ENCODE measurements at regions not wholly inside any gene's neighbourhood (a gene's known extent, or its start where the extent isn't known, plus 50 kb on each side); places are given as distances from the start of the nearest gene placed in this dataset.
"Not testable (repeated sequence)": the region's sequence is repeated elsewhere in the genome, so short reads cannot be mapped to it uniquely, and the experiment has no call there.

DNA sequence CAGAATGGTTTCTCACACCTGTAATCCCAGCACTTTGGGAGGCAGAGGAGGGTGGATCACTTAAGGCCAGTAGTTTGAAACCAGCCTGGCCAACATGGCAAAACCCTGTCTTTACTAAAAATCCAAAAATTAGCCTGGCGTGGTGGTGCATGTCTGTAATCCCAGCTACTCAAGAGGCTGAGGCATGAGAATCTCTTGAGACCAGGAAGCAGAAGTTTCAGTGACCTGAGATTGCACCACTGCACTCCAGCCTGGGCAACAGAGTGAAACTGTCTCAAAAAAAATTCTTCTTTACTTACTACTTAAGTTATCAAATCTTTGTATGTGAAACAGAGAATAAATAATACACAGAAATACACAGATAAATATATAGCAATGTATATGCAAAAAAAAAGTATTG lies 210.2 kb upstream of the NRG3 start:
- H3K27me3 Mint-ChIP-seq (ENCODE audit: low read depth); POLR2A ChIA-PET; CTCF ChIA-PET; H3K36me3 Mint-ChIP-seq (ENCODE audit: low read depth); DNase-seq; ATAC-seq; H3K4me3 Mint-ChIP-seq; H3K4me1 Mint-ChIP-seq (ENCODE audit: low read depth); H3K27ac Mint-ChIP-seq; H3K9me3 Mint-ChIP-seq (ENCODE audit: insufficient read depth): not testable (repeated sequence)

DNA sequence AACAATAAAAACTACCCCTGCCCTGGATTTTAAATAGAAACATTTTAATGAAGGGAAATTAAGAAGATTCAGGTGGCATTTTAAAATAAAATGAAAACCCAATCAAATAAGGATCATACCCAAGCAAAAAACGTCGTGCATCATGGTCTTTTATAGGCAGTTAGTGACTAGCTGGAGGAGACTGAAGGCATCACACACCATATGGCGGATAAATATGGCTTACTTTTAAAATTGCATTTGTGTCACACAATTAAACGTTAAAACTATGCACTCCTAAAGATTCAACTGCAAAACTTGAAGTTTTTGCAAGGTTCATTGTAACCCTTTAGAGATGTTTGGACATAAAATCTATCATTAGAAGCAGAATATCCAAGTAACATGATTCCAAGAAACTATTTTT lies 200.1 kb upstream of the NRG3 start:
- DNase-seq (no peak), ATAC-seq (no peak)
- Mint-ChIP-seq H3K4me1 (ENCODE audit: low read depth) (no peaks in the 10 kb centered on the region), H3K4me3 (no peak overlapping the region), H3K27me3 (ENCODE audit: low read depth) (no peaks in the 10 kb centered on the region), H3K9me3 (ENCODE audit: insufficient read depth) (peaks cover 9% of the 10 kb centered on the region), H3K27ac (no peak overlapping the region), H3K36me3 (ENCODE audit: low read depth) (no peaks in the 10 kb centered on the region)
- POLR2A ChIA-PET = no interaction called here
- CTCF ChIA-PET = no interaction called here

DNA sequence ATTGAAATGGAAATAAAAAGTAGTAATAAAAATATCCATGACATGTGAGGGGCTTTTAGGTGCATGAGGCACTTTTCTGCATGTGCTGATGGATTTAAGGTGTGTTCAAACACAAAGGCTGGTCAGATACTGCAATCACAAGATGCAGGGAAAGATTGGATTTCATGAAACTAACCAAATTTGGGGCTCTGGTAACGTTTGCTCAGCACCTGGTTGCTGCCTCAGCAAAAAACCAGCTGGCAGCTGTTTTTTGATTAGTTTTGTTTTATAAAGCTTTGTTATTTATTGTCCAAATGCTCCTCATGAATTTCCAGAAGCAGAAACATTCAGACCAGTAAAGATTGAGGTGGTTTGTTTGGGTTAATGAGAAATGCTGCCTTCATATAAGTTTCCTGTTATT lies 195.7 kb upstream of the NRG3 start:
- no peak overlapping the region for H3K27ac Mint-ChIP-seq
- no peaks in the 10 kb centered on the region for H3K4me1 Mint-ChIP-seq (ENCODE audit: low read depth)
- ChIA-PET POLR2A (no interaction called here), CTCF (no interaction called here)
- no peaks in the 10 kb centered on the region for H3K27me3 Mint-ChIP-seq (ENCODE audit: low read depth)
- no peak for ATAC-seq
- H3K9me3 Mint-ChIP-seq (ENCODE audit: insufficient read depth) = peaks cover 9% of the 10 kb centered on the region
- no peak overlapping the region for H3K4me3 Mint-ChIP-seq
- no peaks in the 10 kb centered on the region for H3K36me3 Mint-ChIP-seq (ENCODE audit: low read depth)
- DNase-seq = no peak

DNA sequence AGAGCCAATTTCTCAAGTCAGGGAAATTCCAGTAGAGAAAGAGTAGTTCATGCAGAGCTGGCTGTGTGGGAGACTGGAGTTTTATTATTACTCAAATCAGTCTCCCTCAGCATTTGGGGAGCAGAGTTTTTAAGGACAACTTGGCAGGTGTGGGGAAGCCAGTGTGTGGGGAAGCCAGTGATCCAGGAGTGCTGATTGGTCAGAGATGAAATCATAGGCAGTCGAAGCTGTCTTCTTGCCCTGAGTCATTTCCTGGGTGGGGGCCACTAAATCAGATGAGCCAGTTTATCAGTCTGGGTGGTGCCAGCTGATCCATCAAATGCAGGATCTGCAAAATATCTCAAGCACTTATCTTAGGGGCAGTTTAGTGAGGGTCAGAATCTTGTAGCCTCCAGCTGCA lies 194.6 kb upstream of the NRG3 start:
- Mint-ChIP-seq H3K27ac (no peak overlapping the region), H3K27me3 (ENCODE audit: low read depth) (no peaks in the 10 kb centered on the region), H3K4me1 (ENCODE audit: low read depth) (no peaks in the 10 kb centered on the region), H3K9me3 (ENCODE audit: insufficient read depth) (peaks cover 9% of the 10 kb centered on the region), H3K36me3 (ENCODE audit: low read depth) (no peaks in the 10 kb centered on the region), H3K4me3 (no peak overlapping the region)
- DNase-seq = no peak
- no peak for ATAC-seq
- CTCF ChIA-PET = no interaction called here
- POLR2A ChIA-PET = no interaction called here

DNA sequence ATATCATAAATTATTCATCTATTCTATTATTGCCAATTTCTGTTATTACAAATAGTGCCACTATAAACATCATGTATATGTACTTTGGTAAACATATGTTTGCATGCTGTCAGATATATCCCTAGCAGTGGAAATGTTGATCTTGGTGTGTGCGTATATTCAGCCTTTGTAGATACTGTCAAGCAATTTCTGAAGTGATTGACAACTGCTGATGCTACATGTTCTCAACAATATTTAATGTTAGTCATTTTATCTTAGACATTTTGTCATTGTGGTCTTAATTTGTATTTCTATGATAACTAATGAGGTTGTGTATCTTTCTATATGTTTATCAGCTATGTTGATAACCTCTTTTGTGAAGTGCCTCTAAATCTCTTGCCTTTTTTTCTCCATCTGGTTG lies 186.5 kb upstream of the NRG3 start:
- DNase-seq (no peak), ATAC-seq (no peak)
- ChIA-PET CTCF (no interaction called here), POLR2A (no interaction called here)
- H3K9me3 Mint-ChIP-seq (ENCODE audit: insufficient read depth) = no peaks in the 10 kb centered on the region
- no peaks in the 10 kb centered on the region for H3K4me1 Mint-ChIP-seq (ENCODE audit: low read depth)
- no peaks in the 10 kb centered on the region for H3K27me3 Mint-ChIP-seq (ENCODE audit: low read depth)
- H3K27ac Mint-ChIP-seq = no peak overlapping the region
- H3K4me3 Mint-ChIP-seq = no peak overlapping the region
- H3K36me3 Mint-ChIP-seq (ENCODE audit: low read depth) = no peaks in the 10 kb centered on the region

DNA sequence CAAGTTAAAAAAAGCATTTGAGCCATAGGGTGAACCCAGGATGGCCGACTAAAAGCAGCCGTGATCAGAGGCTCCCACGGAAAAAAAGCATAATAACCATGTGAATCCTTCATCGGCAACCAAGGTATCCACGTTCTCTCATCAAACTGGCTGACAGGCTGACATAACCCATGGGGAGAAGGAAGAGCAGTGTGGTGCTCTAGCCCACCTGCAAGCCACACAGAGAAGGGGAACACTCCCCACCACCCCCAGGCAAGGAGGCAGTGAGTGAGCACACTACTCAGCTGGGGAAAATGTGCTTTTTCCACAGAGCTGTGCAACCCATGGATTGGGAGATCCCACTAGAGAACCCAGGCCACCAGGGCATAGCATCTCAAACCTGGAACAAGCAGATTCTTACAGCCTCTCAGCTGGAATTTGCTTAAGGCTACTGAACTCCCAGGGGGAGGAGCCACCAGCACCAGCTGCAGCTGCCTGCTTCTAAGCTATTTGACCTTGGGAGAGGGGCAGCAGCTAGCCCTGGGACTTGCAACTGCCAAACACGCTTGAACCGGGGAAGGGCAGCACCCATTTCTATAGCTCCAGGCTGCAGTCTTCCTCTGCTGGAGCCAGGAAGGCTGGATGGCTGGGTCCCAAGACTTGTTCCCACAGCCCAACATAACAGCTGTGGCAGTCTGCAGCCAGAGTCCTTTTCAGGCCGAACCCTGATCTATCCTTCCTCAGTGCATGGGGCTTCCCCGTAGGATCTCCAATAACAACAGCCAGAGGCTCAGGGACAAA lies 178.2 kb upstream of the NRG3 start:
- Mint-ChIP-seq H3K4me3 (no peak overlapping the region), H3K9me3 (ENCODE audit: insufficient read depth) (peaks cover 13% of the 10 kb centered on the region), H3K36me3 (ENCODE audit: low read depth) (no peaks in the 10 kb centered on the region), H3K27me3 (ENCODE audit: low read depth) (no peaks in the 10 kb centered on the region), H3K4me1 (ENCODE audit: low read depth) (no peaks in the 10 kb centered on the region), H3K27ac (no peak overlapping the region)
- ChIA-PET POLR2A (no interaction called here), CTCF (no interaction called here)
- DNase-seq = no peak
- no peak for ATAC-seq

DNA sequence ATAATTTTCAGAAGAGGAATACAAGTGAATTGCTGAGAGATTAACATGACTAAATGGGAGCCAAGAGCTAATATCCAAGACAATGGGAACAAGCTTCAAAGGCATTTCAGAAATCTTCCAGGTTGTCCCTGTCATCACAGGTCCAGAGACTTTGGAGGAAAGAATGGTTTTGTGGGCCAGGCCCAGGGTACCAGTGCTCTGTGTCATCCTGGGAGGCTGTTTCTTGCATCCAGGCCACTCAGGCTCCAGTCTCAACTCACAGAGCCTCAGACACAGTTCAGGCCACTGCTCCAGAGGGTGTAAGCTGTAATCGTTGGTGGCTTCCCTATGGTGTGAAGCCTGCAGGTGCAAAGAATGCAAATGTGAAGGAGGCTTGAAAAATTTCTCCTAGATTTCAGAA lies 170.4 kb upstream of the NRG3 start:
- Mint-ChIP-seq H3K27ac (no peak overlapping the region), H3K36me3 (ENCODE audit: low read depth) (no peaks in the 10 kb centered on the region), H3K4me3 (no peak overlapping the region), H3K9me3 (ENCODE audit: insufficient read depth) (peaks cover 13% of the 10 kb centered on the region), H3K27me3 (ENCODE audit: low read depth) (no peaks in the 10 kb centered on the region), H3K4me1 (ENCODE audit: low read depth) (no peaks in the 10 kb centered on the region)
- CTCF ChIA-PET = no interaction called here
- POLR2A ChIA-PET = no interaction called here
- DNase-seq (no peak), ATAC-seq (no peak)

DNA sequence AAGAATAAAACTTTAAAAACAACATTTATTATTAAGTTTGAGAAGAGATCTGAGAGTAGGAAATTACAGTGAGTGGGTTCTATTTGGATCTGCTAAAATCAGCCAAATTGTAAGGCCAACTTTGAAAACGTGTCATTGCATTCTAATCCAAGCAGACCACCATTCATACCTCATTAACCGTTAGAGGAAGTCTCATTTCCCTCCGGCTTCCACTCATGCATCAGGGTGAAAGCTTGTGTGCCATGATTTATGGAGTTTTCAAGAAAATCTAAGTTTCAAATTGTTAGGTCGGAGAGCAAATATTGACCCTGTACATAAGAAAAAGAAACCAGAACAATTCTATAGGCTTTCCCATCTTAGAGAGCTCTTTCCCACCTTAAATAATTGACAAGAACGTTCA lies 166.6 kb upstream of the NRG3 start:
- no peak for ATAC-seq
- ChIA-PET CTCF (no interaction called here), POLR2A (no interaction called here)
- no peak overlapping the region for H3K4me3 Mint-ChIP-seq
- H3K4me1 Mint-ChIP-seq (ENCODE audit: low read depth) = no peaks in the 10 kb centered on the region
- DNase-seq = no peak
- H3K9me3 Mint-ChIP-seq (ENCODE audit: insufficient read depth) = no peaks in the 10 kb centered on the region
- no peaks in the 10 kb centered on the region for H3K27me3 Mint-ChIP-seq (ENCODE audit: low read depth)
- no peaks in the 10 kb centered on the region for H3K36me3 Mint-ChIP-seq (ENCODE audit: low read depth)
- H3K27ac Mint-ChIP-seq = no peak overlapping the region

DNA sequence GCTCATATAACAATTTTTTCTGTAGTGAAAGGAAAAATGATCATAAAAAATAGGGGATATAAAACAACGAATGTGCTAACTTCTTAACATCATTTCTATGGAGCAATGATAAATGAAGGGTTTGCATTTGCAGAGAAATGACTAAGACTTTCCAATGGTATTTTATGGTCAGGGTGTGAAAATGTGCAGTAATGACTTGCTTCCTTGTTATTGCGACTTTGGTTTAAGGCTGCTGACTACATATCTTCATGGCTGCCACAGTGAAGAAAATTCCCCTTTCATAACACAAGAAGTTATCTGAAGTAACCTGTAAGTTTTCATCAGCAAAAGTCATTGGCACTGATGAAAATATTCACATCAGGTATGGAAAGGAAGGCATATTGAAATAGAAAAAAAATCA lies 166.1 kb upstream of the NRG3 start:
- DNase-seq = no peak
- Mint-ChIP-seq H3K27me3 (ENCODE audit: low read depth) (no peaks in the 10 kb centered on the region), H3K4me1 (ENCODE audit: low read depth) (no peaks in the 10 kb centered on the region), H3K4me3 (no peak overlapping the region), H3K27ac (no peak overlapping the region), H3K36me3 (ENCODE audit: low read depth) (no peaks in the 10 kb centered on the region), H3K9me3 (ENCODE audit: insufficient read depth) (no peaks in the 10 kb centered on the region)
- ChIA-PET CTCF (no interaction called here), POLR2A (no interaction called here)
- no peak for ATAC-seq

DNA sequence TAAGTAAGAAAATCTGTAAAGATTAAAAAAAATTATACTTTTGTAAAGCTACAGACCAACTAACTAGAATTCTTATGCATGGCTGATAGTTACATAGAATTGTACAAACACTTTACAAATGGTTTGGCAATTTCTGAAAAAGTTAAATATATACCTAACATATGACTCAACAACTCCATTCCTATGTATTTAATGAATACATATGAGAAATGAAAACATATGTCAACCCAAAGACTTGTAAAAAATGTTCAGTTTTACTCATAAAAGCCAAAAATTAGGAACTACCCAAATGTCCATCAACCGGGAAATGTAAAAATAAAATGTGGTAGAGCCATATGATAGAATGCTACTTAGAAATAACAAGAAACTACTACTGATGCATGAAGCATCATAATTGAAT lies 152.6 kb upstream of the NRG3 start:
- ChIA-PET CTCF (no interaction called here), POLR2A (no interaction called here)
- Mint-ChIP-seq H3K27me3 (ENCODE audit: low read depth) (no peaks in the 10 kb centered on the region), H3K9me3 (ENCODE audit: insufficient read depth) (peaks cover 4% of the 10 kb centered on the region), H3K4me3 (no peak overlapping the region), H3K4me1 (ENCODE audit: low read depth) (peaks cover 15% of the 10 kb centered on the region), H3K36me3 (ENCODE audit: low read depth) (no peaks in the 10 kb centered on the region), H3K27ac (no peak overlapping the region)
- ATAC-seq (no peak), DNase-seq (no peak)

DNA sequence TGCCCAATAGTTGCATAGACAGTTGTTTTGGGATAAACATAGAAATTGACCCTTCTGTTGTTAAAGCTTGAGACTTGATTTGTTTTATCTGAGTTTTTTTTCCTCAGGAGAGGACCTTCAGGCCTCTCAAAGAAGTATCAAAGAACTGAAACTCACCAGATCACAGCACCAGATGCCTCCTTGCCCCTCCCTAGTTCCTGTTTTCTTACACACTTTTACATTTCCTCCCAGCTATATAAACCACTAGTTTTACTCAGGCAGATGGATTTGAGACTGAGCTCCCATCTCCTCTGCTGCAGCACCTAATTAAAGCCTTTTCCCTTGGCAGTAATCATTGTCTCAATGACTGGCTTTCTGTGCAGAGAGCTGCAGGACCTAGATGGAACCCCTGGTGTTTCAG lies 150.6 kb upstream of the NRG3 start:
- peak overlapping the region; percentile 78 for H3K27ac Mint-ChIP-seq
- ATAC-seq (no peak), DNase-seq (no peak)
- ChIA-PET CTCF (no interaction called here), POLR2A (no interaction called here)
- H3K36me3 Mint-ChIP-seq (ENCODE audit: low read depth) = no peaks in the 10 kb centered on the region
- peak overlapping the region; percentile 3 for H3K4me3 Mint-ChIP-seq
- peaks cover 4% of the 10 kb centered on the region for H3K9me3 Mint-ChIP-seq (ENCODE audit: insufficient read depth)
- H3K4me1 Mint-ChIP-seq (ENCODE audit: low read depth) = peaks cover 17% of the 10 kb centered on the region
- no peaks in the 10 kb centered on the region for H3K27me3 Mint-ChIP-seq (ENCODE audit: low read depth)

DNA sequence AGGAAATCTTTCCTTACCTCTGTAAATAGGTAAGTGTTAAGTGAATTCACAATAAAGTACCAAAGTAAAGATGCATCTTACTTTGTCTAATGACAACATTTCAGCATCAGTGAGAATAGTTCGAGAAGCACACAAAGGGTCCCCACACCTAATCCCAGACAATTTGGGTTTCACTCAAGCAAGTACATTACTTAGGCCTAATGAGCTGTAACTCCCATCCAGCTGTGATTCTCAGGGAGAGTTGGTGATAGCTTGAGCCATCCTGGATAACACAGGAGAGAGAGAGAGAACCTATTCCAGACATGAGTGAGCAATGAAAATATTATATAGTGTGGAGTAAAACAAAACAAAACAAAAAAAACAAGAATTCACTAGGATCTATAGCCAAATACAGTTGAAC lies 149.1 kb upstream of the NRG3 start:
- H3K27ac Mint-ChIP-seq = no peak overlapping the region
- no peak for ATAC-seq

DNA sequence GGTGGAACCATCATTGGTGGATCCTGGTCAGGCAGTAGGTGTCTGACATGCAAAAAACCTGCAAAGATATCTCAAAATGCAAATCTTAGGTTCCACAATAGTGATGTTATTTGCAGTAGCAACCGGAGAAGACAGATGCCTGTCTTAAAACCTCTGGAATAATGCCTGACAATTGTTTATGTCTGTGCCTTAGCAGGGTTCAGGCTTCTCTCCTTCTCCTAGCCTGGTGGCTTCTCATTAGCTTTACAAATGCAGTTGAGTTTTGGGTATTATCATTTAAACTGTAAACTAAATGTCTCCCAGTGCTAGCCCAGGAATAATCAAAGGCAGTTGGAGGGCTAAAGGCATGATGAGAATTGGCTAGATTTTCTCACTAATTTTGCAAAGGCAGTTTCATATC lies 146.3 kb upstream of the NRG3 start:
- peaks cover 17% of the 10 kb centered on the region for H3K4me1 Mint-ChIP-seq (ENCODE audit: low read depth)
- no peaks in the 10 kb centered on the region for H3K36me3 Mint-ChIP-seq (ENCODE audit: low read depth)
- ATAC-seq (no peak), DNase-seq (no peak)
- H3K27me3 Mint-ChIP-seq (ENCODE audit: low read depth) = no peaks in the 10 kb centered on the region
- no peak overlapping the region for H3K4me3 Mint-ChIP-seq
- H3K27ac Mint-ChIP-seq = no peak overlapping the region
- H3K9me3 Mint-ChIP-seq (ENCODE audit: insufficient read depth) = peaks cover 7% of the 10 kb centered on the region
- POLR2A ChIA-PET = no interaction called here
- CTCF ChIA-PET = no interaction called here

More for the DNA sequence above, 149.1 kb upstream of the NRG3 start:
- H3K27me3 Mint-ChIP-seq (ENCODE audit: low read depth) = no peaks in the 10 kb centered on the region
- peaks cover 17% of the 10 kb centered on the region for H3K4me1 Mint-ChIP-seq (ENCODE audit: low read depth)
- no peak overlapping the region for H3K4me3 Mint-ChIP-seq
- ChIA-PET CTCF (no interaction called here), POLR2A (no interaction called here)
- no peaks in the 10 kb centered on the region for H3K36me3 Mint-ChIP-seq (ENCODE audit: low read depth)
- H3K9me3 Mint-ChIP-seq (ENCODE audit: insufficient read depth) = peaks cover 4% of the 10 kb centered on the region
- no peak for DNase-seq

Measured in activated CD8-positive, alpha-beta T cell treated with anti-CD3 and anti-CD28 coated beads, Interleukin-2, amount 10 ng/mL, durations not matched to agents 7 days and 5 days (primary cell).